Transverse colon (tissue), 4 donors: ENCODE measurements at regions not wholly inside any gene's neighbourhood (a gene's known extent, or its start where the extent isn't known, plus 50 kb on each side); places are given as distances from the start of the nearest gene placed in this dataset.

Experiments
- POLR2A ChIP-seq: fragments of 450-650 bp; IDR thresholded peaks from one replicate; pipeline ENCODE4 v1.6.1; 2016; ENCODE audit warnings: antibody characterized with exemption, mild to moderate bottlenecking, moderate library complexity
- POLR2AphosphoS5 ChIP-seq, 3 donors: sonication (generic); formaldehyde crosslinking; IDR thresholded peaks; one replicate each; pipeline ENCODE4 v1.6.1; 2016; ENCODE audit warnings: antibody characterized with exemption in 3 of 3
- TF ChIP-seq, protein P1 (sequence below), 5 experiments: fragments of 200-600 bp in 3 of 5; fragments of 450-650 bp in 2 of 5; sonication (generic) in 3 of 5; IDR thresholded peaks; 1 replicate in 2 of 5; 2 replicates in 3 of 5; pipeline ENCODE4 v1.5.1; 2016 to 2017; ENCODE audit warnings: antibody characterized with exemption in 5 of 5, inconsistent platforms in 3 of 5, mild to moderate bottlenecking in 2 of 5, moderate library complexity in 1 of 5

GRCh38 chr13:76048675-76049375, 412.7 kb downstream of the LMO7 start:
- TF ChIP-seq, protein P1, sequence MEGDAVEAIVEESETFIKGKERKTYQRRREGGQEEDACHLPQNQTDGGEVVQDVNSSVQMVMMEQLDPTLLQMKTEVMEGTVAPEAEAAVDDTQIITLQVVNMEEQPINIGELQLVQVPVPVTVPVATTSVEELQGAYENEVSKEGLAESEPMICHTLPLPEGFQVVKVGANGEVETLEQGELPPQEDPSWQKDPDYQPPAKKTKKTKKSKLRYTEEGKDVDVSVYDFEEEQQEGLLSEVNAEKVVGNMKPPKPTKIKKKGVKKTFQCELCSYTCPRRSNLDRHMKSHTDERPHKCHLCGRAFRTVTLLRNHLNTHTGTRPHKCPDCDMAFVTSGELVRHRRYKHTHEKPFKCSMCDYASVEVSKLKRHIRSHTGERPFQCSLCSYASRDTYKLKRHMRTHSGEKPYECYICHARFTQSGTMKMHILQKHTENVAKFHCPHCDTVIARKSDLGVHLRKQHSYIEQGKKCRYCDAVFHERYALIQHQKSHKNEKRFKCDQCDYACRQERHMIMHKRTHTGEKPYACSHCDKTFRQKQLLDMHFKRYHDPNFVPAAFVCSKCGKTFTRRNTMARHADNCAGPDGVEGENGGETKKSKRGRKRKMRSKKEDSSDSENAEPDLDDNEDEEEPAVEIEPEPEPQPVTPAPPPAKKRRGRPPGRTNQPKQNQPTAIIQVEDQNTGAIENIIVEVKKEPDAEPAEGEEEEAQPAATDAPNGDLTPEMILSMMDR (IDR thresholded peaks at IDR 0.05): no peak
- TF ChIP-seq POLR2A (no peak), POLR2AphosphoS5 (IDR thresholded peaks at IDR 0.05) (no peak)
